Epithelial cell of proximal tubule (primary cell): ENCODE measurements at regions not wholly inside any gene's neighbourhood (a gene's known extent, or its start where the extent isn't known, plus 50 kb on each side); places are given as distances from the start of the nearest gene placed in this dataset.
"Not testable (repeated sequence)": the region's sequence is repeated elsewhere in the genome, so short reads cannot be mapped to it uniquely, and the experiment has no call there.

Experiments
- DNase-seq: peaks from one replicate; pipeline ENCODE4 v3.0.0-alpha.2; 2011; ENCODE audit warnings: low read depth
- H3K4me3 ChIP-seq: 2 replicates; pipeline ENCODE4 v1.5.1; 2011; ENCODE audit warnings: low read depth, mild to moderate bottlenecking, low read length
- CTCF ChIP-seq: conservative IDR thresholded peaks from 2 replicates; pipeline ENCODE4 v1.5.1; 2012; ENCODE audit warnings: low read depth, mild to moderate bottlenecking, low read length

GRCh38 chr18:62637807-62638687, 77.3 kb upstream of the PHLPP1 start:
- no peak overlapping the region for H3K4me3 ChIP-seq
- DNase-seq = no peak
- TF ChIP-seq CTCF = peak; percentile 78

GRCh38 chr18:62643181-62643580, 72.2 kb upstream of the PHLPP1 start:
- no peak for DNase-seq
- no peak overlapping the region for H3K4me3 ChIP-seq
- no peak for TF ChIP-seq CTCF

- no peak for TF ChIP-seq CTCF
- H3K4me3 ChIP-seq = no peak overlapping the region
- no peak for DNase-seq
These were observed 70.6 kb upstream of the PHLPP1 start for GRCh38 chr18:62644773-62645172.

- no peak for DNase-seq
- H3K4me3 ChIP-seq = no peak overlapping the region
- no peak for TF ChIP-seq CTCF
These were observed 68.2 kb upstream of the PHLPP1 start for GRCh38 chr18:62647179-62647578.

GRCh38 chr18:62648045-62648678, 67.2 kb upstream of the PHLPP1 start:
- H3K4me3 ChIP-seq = no peak overlapping the region
- TF ChIP-seq CTCF = no peak
- no peak for DNase-seq

- DNase-seq = no peak
- H3K4me3 ChIP-seq = no peak overlapping the region
- no peak for TF ChIP-seq CTCF
These were observed 63.9 kb upstream of the PHLPP1 start for GRCh38 chr18:62651276-62652056.

- not testable (repeated sequence) for H3K4me3 ChIP-seq
These were observed 63.2 kb upstream of the PHLPP1 start for GRCh38 chr18:62652057-62652629.

More at GRCh38 chr18:62652057-62652629, 63.2 kb upstream of the PHLPP1 start:
- not testable (repeated sequence) for DNase-seq
